Endothelial cell (in vitro differentiated cells): ENCODE measurements at regions not wholly inside any gene's neighbourhood (a gene's known extent, or its start where the extent isn't known, plus 50 kb on each side); places are given as distances from the start of the nearest gene placed in this dataset.
"Not testable (repeated sequence)": the region's sequence is repeated elsewhere in the genome, so short reads cannot be mapped to it uniquely, and the experiment has no call there.

Experiments used
- DNase-seq: peaks from one replicate; pipeline ENCODE4 v3.0.0; 2021; ENCODE audit warnings: low spot score
- H3K27ac Mint-ChIP-seq: one replicate; pipeline ENCODE4 v1.8.0; 2021; ENCODE audit warnings: mixed read lengths, inconsistent platforms; ENCODE audit not compliant: unreplicated experiment
- H3K27me3 Mint-ChIP-seq: one replicate; pipeline ENCODE4 v1.8.0; 2021; ENCODE audit warnings: mild to moderate bottlenecking, moderate library complexity, mixed read lengths, inconsistent platforms; ENCODE audit not compliant: unreplicated experiment
- H3K36me3 Mint-ChIP-seq: one replicate; pipeline ENCODE4 v1.8.0; 2021; ENCODE audit warnings: mild to moderate bottlenecking, low read depth, mixed read lengths, inconsistent platforms; ENCODE audit not compliant: unreplicated experiment
- H3K4me1 Mint-ChIP-seq: one replicate; pipeline ENCODE4 v1.8.0; 2021; ENCODE audit warnings: mild to moderate bottlenecking, mixed read lengths, inconsistent platforms; ENCODE audit not compliant: unreplicated experiment
- H3K4me3 Mint-ChIP-seq: one replicate; pipeline ENCODE4 v1.8.0; 2021; ENCODE audit warnings: mild to moderate bottlenecking, mixed read lengths, inconsistent platforms; ENCODE audit not compliant: unreplicated experiment
- H3K9me3 Mint-ChIP-seq: one replicate; pipeline ENCODE4 v1.8.0; 2021; ENCODE audit warnings: mixed read lengths, inconsistent platforms; ENCODE audit not compliant: unreplicated experiment
- CTCF ChIP-seq: fragments of 200-600 bp; sonication (generic); IDR thresholded peaks from one replicate; pipeline ENCODE4 v1.5.0; 2021; ENCODE audit warnings: antibody characterized with exemption; ENCODE audit not compliant: unreplicated experiment

GRCh38 chr18:8910186-8910822 lies 192.2 kb upstream of the NDUFV2 start:
- H3K4me3 Mint-ChIP-seq, result no peak overlapping the region
- no peak for TF ChIP-seq CTCF
- H3K9me3 Mint-ChIP-seq, result no peaks in the 10 kb centered on the region
- H3K36me3 Mint-ChIP-seq, result peaks cover 4% of the 10 kb centered on the region
- H3K27ac Mint-ChIP-seq, result no peak overlapping the region
- H3K27me3 Mint-ChIP-seq, result peaks cover 3% of the 10 kb centered on the region
- no peaks in the 10 kb centered on the region for H3K4me1 Mint-ChIP-seq
- no peak for DNase-seq

- H3K27ac Mint-ChIP-seq, result no peak overlapping the region
Measured at GRCh38 chr18:8910843-8911242, 191.7 kb upstream of the NDUFV2 start.

GRCh38 chr18:8911408-8912340 lies 190.8 kb upstream of the NDUFV2 start:
- no peak for DNase-seq
- H3K36me3 Mint-ChIP-seq, result peaks cover 4% of the 10 kb centered on the region
- H3K27ac Mint-ChIP-seq, result no peak overlapping the region
- H3K4me1 Mint-ChIP-seq, result no peaks in the 10 kb centered on the region
- no peak for TF ChIP-seq CTCF
- H3K9me3 Mint-ChIP-seq, result no peaks in the 10 kb centered on the region
- H3K27me3 Mint-ChIP-seq, result peaks cover 3% of the 10 kb centered on the region
- no peak overlapping the region for H3K4me3 Mint-ChIP-seq

More at GRCh38 chr18:8910843-8911242, 191.7 kb upstream of the NDUFV2 start:
- no peaks in the 10 kb centered on the region for H3K9me3 Mint-ChIP-seq
- no peak for DNase-seq
- peaks cover 4% of the 10 kb centered on the region for H3K36me3 Mint-ChIP-seq
- H3K4me3 Mint-ChIP-seq, result no peak overlapping the region
- no peaks in the 10 kb centered on the region for H3K4me1 Mint-ChIP-seq
- no peak for TF ChIP-seq CTCF
- H3K27me3 Mint-ChIP-seq, result peaks cover 3% of the 10 kb centered on the region

- H3K27me3 Mint-ChIP-seq, result peaks cover 3% of the 10 kb centered on the region
- no peak for DNase-seq
- H3K9me3 Mint-ChIP-seq, result no peaks in the 10 kb centered on the region
- no peaks in the 10 kb centered on the region for H3K4me1 Mint-ChIP-seq
- peaks cover 4% of the 10 kb centered on the region for H3K36me3 Mint-ChIP-seq
- TF ChIP-seq CTCF, result no peak
- no peak overlapping the region for H3K4me3 Mint-ChIP-seq
- H3K27ac Mint-ChIP-seq, result no peak overlapping the region
Measured at GRCh38 chr18:8912348-8913326, 189.9 kb upstream of the NDUFV2 start.

GRCh38 chr18:8913606-8914403 lies 188.7 kb upstream of the NDUFV2 start:
- not testable (repeated sequence) for DNase-seq, H3K4me1 Mint-ChIP-seq, H3K27me3 Mint-ChIP-seq, H3K4me3 Mint-ChIP-seq, H3K36me3 Mint-ChIP-seq, H3K9me3 Mint-ChIP-seq, H3K27ac Mint-ChIP-seq

GRCh38 chr18:8914404-8915264 lies 187.9 kb upstream of the NDUFV2 start:
- not testable (repeated sequence) for H3K27ac Mint-ChIP-seq, H3K4me1 Mint-ChIP-seq, H3K27me3 Mint-ChIP-seq, H3K9me3 Mint-ChIP-seq, H3K36me3 Mint-ChIP-seq, DNase-seq, H3K4me3 Mint-ChIP-seq
